ENCODE measurements at regions not wholly inside any gene's neighbourhood (a gene's known extent, or its start where the extent isn't known, plus 50 kb on each side); places are given as distances from the start of the nearest gene placed in this dataset.
"Not testable (repeated sequence)": the region's sequence is repeated elsewhere in the genome, so short reads cannot be mapped to it uniquely, and the experiment has no call there.

- DNase-seq (ENCODE audit: low read depth in 2 of 2) = no peak
Observed at GRCh38 chr10:64840341-64840740, 1319.1 kb downstream of the REEP3 start.

- DNase-seq (ENCODE audit: low read depth in 2 of 2) = no peak
Observed at GRCh38 chr10:64846700-64847099, 1325.5 kb downstream of the REEP3 start.

- DNase-seq (ENCODE audit: low read depth in 2 of 2) = no peak
Observed at GRCh38 chr10:64855941-64856340, 1334.7 kb downstream of the REEP3 start.

- no peak for DNase-seq (ENCODE audit: low read depth in 2 of 2)
Observed at GRCh38 chr10:64859911-64860310, 1338.7 kb downstream of the REEP3 start.

- DNase-seq (ENCODE audit: low read depth in 2 of 2) = no peak
Observed at GRCh38 chr10:64863836-64864235, 1342.6 kb downstream of the REEP3 start.

- DNase-seq (ENCODE audit: low read depth in 2 of 2) = no peak
Observed at GRCh38 chr10:64867501-64867962, 1346.3 kb downstream of the REEP3 start.

GRCh38 chr10:64873088-64873487 is 1351.9 kb downstream of the REEP3 start:
- no peak for DNase-seq (ENCODE audit: low read depth in 2 of 2)

GRCh38 chr10:64873959-64874358 is 1352.8 kb downstream of the REEP3 start:
- DNase-seq (ENCODE audit: low read depth in 2 of 2) = no peak

- no peak for DNase-seq (ENCODE audit: low read depth in 2 of 2)
Observed at GRCh38 chr10:64880546-64880945, 1359.3 kb downstream of the REEP3 start.

- no peak for DNase-seq (ENCODE audit: low read depth in 2 of 2)
Observed at GRCh38 chr10:64881257-64881656, 1360.1 kb downstream of the REEP3 start.

GRCh38 chr10:64896582-64896981 is 1375.4 kb downstream of the REEP3 start:
- DNase-seq (ENCODE audit: low read depth in 2 of 2) = no peak

- not testable (repeated sequence) for DNase-seq (ENCODE audit: low read depth in 2 of 2)
Observed at GRCh38 chr10:64906311-64906710, 1385.1 kb downstream of the REEP3 start.

GRCh38 chr10:64924306-64924705 is 1403.1 kb downstream of the REEP3 start:
- not testable (repeated sequence) for DNase-seq (ENCODE audit: low read depth in 2 of 2)

- DNase-seq (ENCODE audit: low read depth in 2 of 2) = no peak
Observed at GRCh38 chr10:64952042-64952441, 1430.8 kb downstream of the REEP3 start.

- DNase-seq (ENCODE audit: low read depth in 2 of 2) = no peak
Observed at GRCh38 chr10:64956441-64956840, 1435.2 kb downstream of the REEP3 start.

GRCh38 chr10:64959116-64959515 is 1437.9 kb downstream of the REEP3 start:
- no peak for DNase-seq (ENCODE audit: low read depth in 2 of 2)

GRCh38 chr10:64959883-64960282 is 1438.7 kb downstream of the REEP3 start:
- DNase-seq (ENCODE audit: low read depth in 2 of 2) = no peak

- no peak for DNase-seq (ENCODE audit: low read depth in 2 of 2)
Observed at GRCh38 chr10:64973391-64973790, 1452.2 kb downstream of the REEP3 start.

GRCh38 chr10:64976150-64976549 is 1454.9 kb downstream of the REEP3 start:
- DNase-seq (ENCODE audit: low read depth in 2 of 2) = no peak

- no peak for DNase-seq (ENCODE audit: low read depth in 2 of 2)
Observed at GRCh38 chr10:64977915-64978314, 1456.7 kb downstream of the REEP3 start.

- DNase-seq (ENCODE audit: low read depth in 2 of 2) = no peak
Observed at GRCh38 chr10:64996886-64997285, 1475.7 kb downstream of the REEP3 start.

GRCh38 chr10:65010845-65011244 is 1489.6 kb downstream of the REEP3 start:
- no peak for DNase-seq (ENCODE audit: low read depth in 2 of 2)

- no peak for DNase-seq (ENCODE audit: low read depth in 2 of 2)
Observed at GRCh38 chr10:65017523-65017922, 1496.3 kb downstream of the REEP3 start.

GRCh38 chr10:65024886-65025285 is 1503.7 kb downstream of the REEP3 start:
- no peak for DNase-seq (ENCODE audit: low read depth in 2 of 2)

- no peak for DNase-seq (ENCODE audit: low read depth in 2 of 2)
Observed at GRCh38 chr10:65030263-65030662, 1509.1 kb downstream of the REEP3 start.

Data from stimulated activated CD4-positive, alpha-beta T cell treated with anti-CD3 and anti-CD28 coated beads, Interleukin-1b, Interleukin-23, amount 100 ng/mL, for 1 hour (primary cell).